RWPE2 (cell line): ENCODE measurements at regions not wholly inside any gene's neighbourhood (a gene's known extent, or its start where the extent isn't known, plus 50 kb on each side); places are given as distances from the start of the nearest gene placed in this dataset.

ENCODE experiments used
- ATAC-seq: fragments of 200-7000 bp; cut with Tn5 transposase; 3 replicates; pipeline ENCODE4 v1.9.1; 2021; ENCODE audit warnings: low read depth
- DNase-seq: peaks from one replicate; pipeline ENCODE4 v3.0.0-alpha.2; 2020; ENCODE audit warnings: low spot score
- H3K27ac ChIP-seq: fragments of 450-650 bp; 2 replicates; pipeline ENCODE4 v1.5.1; 2017; ENCODE audit warnings: mild to moderate bottlenecking; ENCODE audit not compliant: poor library complexity, severe bottlenecking
- H3K27me3 ChIP-seq: fragments of 250-450 bp; sonication (Bioruptor Pico); 2 replicates; pipeline ENCODE4 v1.5.1; 2021; ENCODE audit warnings: mild to moderate bottlenecking, moderate library complexity; ENCODE audit not compliant: insufficient read depth, poor library complexity, severe bottlenecking
- H3K36me3 ChIP-seq: fragments of 250-450 bp; sonication (Bioruptor Pico); 2 replicates; pipeline ENCODE4 v1.5.1; 2020; ENCODE audit warnings: low read depth, mild to moderate bottlenecking, moderate library complexity
- H3K4me1 ChIP-seq: fragments of 250-450 bp; sonication (Bioruptor Pico); 2 replicates; pipeline ENCODE4 v1.5.1; 2021; ENCODE audit warnings: mild to moderate bottlenecking, moderate library complexity; ENCODE audit not compliant: insufficient read depth, poor library complexity, severe bottlenecking
- H3K4me3 ChIP-seq: fragments of 250-450 bp; sonication (Bioruptor Pico); 2 replicates; pipeline ENCODE4 v1.5.1; 2021; ENCODE audit warnings: mild to moderate bottlenecking, moderate library complexity; ENCODE audit not compliant: severe bottlenecking
- H3K9me3 ChIP-seq: fragments of 250-450 bp; sonication (Bioruptor Pico); 2 replicates; pipeline ENCODE4 v1.5.1; 2021; ENCODE audit warnings: mild to moderate bottlenecking, moderate library complexity; ENCODE audit not compliant: severe bottlenecking
- TF ChIP-seq, protein P1 (sequence below): fragments of 450-650 bp; IDR thresholded peaks from one replicate; pipeline ENCODE4 v1.5.1; 2017; ENCODE audit warnings: mild to moderate bottlenecking, moderate library complexity; ENCODE audit not compliant: poor library complexity, severe bottlenecking

DNA sequence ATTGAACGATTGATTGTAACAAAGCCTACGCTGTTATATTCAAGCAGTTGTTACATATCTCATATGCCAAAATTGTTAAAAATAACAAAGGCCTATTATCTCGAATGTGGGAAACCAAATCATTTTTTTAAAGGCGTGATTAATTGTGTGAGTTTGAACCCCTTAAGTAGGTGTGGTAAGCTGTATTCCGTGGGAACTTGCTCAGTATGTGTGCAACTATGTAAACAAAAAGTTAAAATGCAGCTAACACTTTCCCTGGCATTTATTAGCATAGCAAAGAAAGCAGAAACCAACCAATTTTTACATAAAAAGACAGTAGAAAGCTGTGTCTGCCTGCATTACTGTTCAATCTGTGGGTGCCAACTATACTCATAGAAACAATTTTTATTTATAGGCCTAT is 166.0 kb upstream of the HAND2 start:
- no peak overlapping the region for H3K27ac ChIP-seq
- H3K9me3 ChIP-seq = no peaks in the 10 kb centered on the region
- peaks cover 4% of the 10 kb centered on the region for H3K27me3 ChIP-seq
- H3K36me3 ChIP-seq = no peaks in the 10 kb centered on the region
- TF ChIP-seq, protein P1, sequence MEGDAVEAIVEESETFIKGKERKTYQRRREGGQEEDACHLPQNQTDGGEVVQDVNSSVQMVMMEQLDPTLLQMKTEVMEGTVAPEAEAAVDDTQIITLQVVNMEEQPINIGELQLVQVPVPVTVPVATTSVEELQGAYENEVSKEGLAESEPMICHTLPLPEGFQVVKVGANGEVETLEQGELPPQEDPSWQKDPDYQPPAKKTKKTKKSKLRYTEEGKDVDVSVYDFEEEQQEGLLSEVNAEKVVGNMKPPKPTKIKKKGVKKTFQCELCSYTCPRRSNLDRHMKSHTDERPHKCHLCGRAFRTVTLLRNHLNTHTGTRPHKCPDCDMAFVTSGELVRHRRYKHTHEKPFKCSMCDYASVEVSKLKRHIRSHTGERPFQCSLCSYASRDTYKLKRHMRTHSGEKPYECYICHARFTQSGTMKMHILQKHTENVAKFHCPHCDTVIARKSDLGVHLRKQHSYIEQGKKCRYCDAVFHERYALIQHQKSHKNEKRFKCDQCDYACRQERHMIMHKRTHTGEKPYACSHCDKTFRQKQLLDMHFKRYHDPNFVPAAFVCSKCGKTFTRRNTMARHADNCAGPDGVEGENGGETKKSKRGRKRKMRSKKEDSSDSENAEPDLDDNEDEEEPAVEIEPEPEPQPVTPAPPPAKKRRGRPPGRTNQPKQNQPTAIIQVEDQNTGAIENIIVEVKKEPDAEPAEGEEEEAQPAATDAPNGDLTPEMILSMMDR = no peak
- ATAC-seq = no peak
- no peak overlapping the region for H3K4me3 ChIP-seq
- no peaks in the 10 kb centered on the region for H3K4me1 ChIP-seq
- DNase-seq = no peak

DNA sequence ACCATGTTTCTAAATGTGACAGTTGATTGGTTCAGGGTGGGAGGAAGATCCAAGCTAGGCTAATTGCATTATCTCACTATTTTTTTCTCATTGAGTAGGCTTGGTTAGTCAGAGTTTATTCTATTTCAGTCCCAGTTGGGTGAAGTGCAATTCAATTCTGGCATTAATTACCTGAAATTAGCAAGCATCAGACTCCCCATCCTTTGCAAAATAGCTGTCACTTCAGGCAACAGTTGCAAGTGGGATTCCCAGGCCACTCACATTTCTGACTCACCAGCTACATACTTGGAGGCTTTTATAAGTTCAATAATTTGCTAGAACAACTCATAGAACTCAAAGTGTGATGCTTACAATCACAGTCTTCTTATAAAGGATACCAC is 155.8 kb upstream of the HAND2 start:
- no peak overlapping the region for H3K27ac ChIP-seq
- H3K9me3 ChIP-seq = no peaks in the 10 kb centered on the region
- TF ChIP-seq, protein P1 = no peak
- DNase-seq (no peak), ATAC-seq (no peak)
- H3K36me3 ChIP-seq = no peaks in the 10 kb centered on the region
- H3K4me3 ChIP-seq = no peak overlapping the region
- H3K4me1 ChIP-seq = no peaks in the 10 kb centered on the region
- H3K27me3 ChIP-seq = peaks cover 8% of the 10 kb centered on the region

DNA sequence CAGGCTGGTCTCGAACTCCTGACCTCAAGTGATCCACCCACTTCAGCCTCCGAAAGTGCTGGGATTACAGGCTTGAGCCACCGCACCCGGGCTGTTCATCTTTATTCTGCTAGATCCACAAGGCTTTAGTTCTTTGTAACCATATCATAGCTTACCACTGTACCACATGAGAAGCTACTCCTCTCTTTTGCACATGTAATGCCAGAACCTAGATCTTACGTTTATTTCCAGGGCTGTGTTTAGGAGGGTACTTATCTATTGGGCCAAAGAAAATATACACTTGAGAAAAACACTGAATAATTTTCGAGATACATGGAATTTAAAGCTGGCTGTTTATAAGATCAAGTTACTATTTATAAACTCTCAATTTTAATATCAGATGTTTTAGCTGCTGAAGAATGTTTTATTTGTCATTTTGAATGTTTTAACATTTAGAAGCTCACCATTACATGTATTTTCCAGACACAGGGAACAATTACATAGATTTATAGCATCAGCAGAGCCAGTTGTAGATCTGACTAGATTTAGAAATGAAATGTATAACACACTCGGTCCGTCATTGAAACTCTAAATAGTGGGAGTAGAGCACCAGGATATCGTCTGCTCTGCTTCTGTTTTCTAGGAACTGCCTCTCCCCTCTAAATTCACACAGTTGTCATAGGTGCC is 155.3 kb upstream of the HAND2 start:
- ATAC-seq (no peak), DNase-seq (no peak)
- Histone ChIP-seq H3K9me3 (no peaks in the 10 kb centered on the region), H3K27me3 (peaks cover 11% of the 10 kb centered on the region), H3K4me3 (no peak overlapping the region), H3K4me1 (no peaks in the 10 kb centered on the region), H3K27ac (no peak overlapping the region), H3K36me3 (no peaks in the 10 kb centered on the region)
- TF ChIP-seq, protein P1 = no peak

DNA sequence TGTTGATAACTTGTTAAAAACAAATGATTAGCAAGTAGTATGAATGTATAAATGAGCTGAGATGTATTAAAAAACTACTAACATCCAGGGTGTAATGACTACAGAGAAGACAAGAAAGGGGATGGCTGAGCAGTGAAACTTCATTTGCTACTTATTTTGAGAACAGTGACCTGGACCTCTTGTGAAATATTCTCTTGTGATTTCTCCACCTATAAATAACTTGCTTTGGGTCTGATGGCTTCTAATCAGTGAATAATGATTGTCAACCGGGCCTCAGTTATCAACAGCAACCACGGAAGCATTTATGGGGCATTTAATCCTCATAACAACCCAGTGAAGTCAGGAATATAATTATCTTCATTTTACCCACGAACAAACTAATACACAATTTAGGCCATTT is 154.2 kb upstream of the HAND2 start:
- TF ChIP-seq, protein P1 = no peak
- H3K9me3 ChIP-seq = no peaks in the 10 kb centered on the region
- H3K27ac ChIP-seq = no peak overlapping the region
- peaks cover 8% of the 10 kb centered on the region for H3K27me3 ChIP-seq
- no peaks in the 10 kb centered on the region for H3K36me3 ChIP-seq
- ATAC-seq (no peak), DNase-seq (no peak)
- no peaks in the 10 kb centered on the region for H3K4me1 ChIP-seq
- H3K4me3 ChIP-seq = no peak overlapping the region

DNA sequence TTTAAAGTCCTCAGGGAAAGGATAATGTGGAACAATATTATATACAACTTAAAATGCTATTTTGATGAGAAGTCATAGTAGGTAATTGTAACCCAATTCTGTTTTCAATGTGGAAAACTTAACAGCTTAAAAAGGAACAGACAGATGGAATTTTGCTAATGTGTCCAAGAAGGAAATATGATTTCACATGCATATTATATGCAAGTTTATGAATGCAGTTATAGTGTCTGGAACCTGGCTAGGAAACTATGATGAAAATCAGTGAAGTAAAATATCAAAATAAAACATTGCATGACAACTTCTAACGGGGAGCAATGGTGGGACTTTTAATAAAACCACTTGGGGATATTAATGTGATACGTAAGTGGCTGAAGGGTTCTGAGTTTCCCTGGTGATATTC is 152.6 kb upstream of the HAND2 start:
- peaks cover 11% of the 10 kb centered on the region for H3K27me3 ChIP-seq
- H3K27ac ChIP-seq = no peak overlapping the region
- no peaks in the 10 kb centered on the region for H3K9me3 ChIP-seq
- TF ChIP-seq, protein P1 = no peak
- no peaks in the 10 kb centered on the region for H3K4me1 ChIP-seq
- DNase-seq = no peak
- no peak for ATAC-seq
- no peaks in the 10 kb centered on the region for H3K36me3 ChIP-seq
- H3K4me3 ChIP-seq = no peak overlapping the region
